HG02981 (cell line): ENCODE measurements at regions not wholly inside any gene's neighbourhood (a gene's known extent, or its start where the extent isn't known, plus 50 kb on each side); places are given as distances from the start of the nearest gene placed in this dataset.

Source experiments
- ATAC-seq: cut with Tn5 transposase; IDR thresholded peaks from one replicate; pipeline ENCODE4 v1.9.1; 2021; ENCODE audit warnings: mild to moderate bottlenecking, moderate library complexity; ENCODE audit not compliant: unreplicated experiment

DNA sequence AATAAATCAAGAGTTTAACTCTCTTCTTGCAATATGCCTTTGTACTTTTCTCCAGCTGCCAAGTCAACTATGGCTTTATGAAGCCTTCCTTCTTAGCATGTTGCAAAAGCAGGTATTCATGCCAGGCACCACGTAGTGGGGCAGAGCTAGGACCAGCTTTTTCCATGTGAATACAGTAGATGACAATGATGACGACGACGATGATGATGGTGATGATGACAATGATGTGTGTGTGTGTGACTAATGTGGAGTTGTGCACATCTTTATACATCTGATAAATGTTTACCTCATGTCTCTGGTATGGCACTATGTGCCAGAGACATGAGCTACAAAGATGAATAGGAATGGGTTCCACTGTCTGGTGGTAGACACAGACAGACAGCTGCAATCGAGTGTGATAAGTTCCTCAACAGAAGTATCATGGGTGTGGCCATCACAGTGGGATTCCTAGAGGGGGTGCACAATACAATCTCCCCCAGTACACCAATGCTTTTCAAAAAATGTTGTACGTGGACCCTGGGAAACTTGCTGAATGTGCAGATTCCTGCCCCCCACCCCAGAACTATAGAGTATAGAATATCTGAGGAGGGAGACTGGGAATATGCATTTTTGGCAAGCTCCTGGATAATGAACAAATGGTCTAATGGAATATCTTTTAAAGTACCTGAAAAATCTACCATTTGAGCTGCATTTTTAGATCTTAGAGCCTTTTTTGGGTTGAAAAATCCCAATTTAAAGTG, 183.4 kb downstream of the ABCC12 start:
- ATAC-seq, result no peak

DNA sequence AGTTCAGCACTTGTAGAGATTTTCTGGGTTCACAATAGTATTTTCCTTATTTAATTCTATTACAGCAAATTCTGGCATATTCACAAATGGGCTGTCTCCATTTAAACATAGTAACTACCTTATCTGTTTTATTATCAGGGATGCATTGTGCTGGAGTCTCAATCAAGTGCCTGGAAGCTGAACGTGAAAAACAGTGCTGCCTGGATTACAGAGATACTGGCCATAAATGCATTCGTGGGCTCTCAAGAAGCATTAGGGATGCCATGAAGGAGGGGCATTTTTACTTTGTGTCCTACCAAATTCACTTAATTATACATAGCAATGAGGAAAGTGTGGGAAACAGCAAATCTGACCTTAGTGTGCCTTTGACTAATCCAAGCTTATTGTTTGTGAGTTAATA, 184.6 kb downstream of the ABCC12 start:
- no peak for ATAC-seq

- no peak for ATAC-seq
Observed at GRCh38 chr16:47970291-47970931, 185.4 kb downstream of the ABCC12 start.

DNA sequence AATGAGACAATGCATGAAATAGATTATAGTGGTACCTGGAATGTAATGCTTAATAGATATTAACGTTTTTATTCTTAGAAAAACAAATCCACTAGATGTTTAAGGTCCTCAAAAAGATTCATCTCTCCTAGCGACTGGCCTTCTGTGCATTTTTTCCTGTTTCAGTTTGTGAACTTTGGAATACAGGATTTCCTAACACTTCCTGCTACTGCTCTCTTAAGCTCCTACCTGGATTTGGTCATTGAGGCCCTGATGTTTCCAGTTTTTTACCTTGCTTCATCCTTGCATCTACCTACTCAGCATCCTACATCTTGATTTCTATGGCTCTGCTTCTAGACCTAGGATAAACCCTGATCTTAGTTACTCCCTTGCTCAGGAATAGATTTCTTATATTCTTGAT, 188.4 kb downstream of the ABCC12 start:
- no peak for ATAC-seq

GRCh38 chr16:47966325-47966724, 189.5 kb downstream of the ABCC12 start:
- ATAC-seq, result no peak

GRCh38 chr16:47965439-47965838, 190.4 kb downstream of the ABCC12 start:
- no peak for ATAC-seq

DNA sequence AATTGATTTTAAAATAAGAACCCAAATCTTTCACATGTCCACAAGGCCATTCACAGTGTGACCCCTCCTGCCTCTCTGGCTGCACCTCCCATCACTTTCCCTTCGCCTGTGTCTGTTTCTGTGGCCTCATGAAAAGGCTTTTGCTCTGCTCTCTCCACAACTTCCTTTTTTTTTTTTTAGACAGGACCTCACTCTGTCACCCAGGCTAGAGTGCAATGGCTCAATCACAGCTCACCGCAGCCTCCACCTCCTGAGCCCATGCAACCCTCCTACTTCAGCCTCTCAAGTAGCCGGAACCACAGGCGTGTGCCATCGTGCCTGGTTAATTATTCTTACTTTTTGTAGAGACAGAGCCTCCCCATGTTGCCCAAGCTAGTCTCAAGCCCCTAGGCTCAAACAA, 197.1 kb downstream of the ABCC12 start:
- ATAC-seq, result no peak

DNA sequence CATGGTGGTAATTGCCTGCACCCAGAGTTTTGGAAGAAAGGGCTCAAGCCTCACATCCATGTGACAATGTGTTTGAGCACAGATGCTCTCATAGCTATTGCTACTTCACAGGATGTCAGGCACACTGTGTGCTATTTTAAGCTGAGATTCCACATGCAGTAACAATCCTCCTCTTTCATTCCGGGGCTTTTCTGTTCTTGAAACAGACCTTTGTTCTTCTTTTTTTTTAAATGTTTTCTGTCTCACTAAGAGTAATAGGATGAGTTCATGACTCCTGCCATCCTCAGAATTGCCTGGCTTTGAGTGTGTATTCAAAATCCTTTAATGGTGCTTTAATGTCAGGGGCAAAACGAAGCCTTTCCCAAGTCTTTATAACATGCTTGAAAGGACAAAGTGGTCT, 198.9 kb downstream of the ABCC12 start:
- ATAC-seq, result no peak

DNA sequence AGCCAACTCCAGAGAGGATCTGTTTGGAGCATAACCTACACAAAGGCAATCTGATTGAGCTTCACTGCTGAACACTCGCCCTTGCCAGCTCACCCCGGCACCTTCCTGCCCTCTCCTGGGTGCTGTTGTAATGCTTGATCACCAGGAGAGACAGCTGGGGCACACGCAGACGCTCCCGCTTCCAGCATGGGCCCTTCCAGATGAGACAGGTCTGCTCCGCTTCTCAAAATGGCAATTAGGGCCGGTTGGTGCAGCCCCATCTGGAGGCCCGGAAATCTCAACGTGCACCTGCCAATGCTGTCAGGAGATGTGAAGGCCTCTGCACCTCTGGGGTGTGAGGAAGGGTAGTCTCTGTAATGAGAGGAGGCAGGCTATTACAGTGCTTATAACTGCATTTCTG, 206.1 kb downstream of the ABCC12 start:
- ATAC-seq, result no peak

GRCh38 chr16:47949276-47949675, 206.5 kb downstream of the ABCC12 start:
- ATAC-seq, result no peak

DNA sequence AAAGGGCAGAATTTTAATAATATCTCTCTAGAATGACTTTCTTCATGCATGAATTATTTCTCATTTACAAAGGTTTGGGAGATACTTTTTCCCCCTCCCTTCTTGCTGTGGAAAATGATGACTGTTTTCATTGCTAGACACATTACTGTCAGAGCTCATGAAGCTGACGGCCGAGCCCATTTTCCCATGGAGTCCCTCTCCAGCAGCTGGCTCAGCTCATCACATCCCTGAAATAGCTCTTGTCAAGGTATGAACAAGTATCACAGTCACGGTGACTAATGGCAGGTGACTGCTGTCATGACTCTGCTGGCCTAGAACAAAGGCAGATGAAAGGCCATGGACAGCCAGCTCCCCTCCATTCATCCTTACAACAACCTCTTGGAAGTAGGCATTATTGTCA, 208.1 kb downstream of the ABCC12 start:
- no peak for ATAC-seq

DNA sequence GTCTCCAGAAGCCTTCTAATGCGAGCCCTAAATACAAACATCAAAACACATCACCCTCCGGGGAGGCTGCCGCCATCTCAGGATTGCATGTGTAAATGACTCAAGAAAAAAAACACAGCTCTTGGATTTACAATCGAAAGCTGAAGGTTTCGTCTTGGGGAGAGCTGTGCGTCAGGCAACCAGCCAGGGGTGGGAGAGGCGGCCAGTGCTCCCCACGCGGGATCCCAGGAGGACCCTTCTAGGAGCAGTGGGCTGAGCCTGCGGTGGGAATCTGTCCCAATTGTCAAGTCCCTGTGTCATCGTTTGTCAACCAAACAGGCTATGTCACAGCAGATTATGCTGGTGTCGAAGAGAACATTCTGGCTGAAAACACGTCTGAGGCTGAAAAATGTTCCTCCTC, 209.7 kb downstream of the ABCC12 start:
- ATAC-seq, result no peak

DNA sequence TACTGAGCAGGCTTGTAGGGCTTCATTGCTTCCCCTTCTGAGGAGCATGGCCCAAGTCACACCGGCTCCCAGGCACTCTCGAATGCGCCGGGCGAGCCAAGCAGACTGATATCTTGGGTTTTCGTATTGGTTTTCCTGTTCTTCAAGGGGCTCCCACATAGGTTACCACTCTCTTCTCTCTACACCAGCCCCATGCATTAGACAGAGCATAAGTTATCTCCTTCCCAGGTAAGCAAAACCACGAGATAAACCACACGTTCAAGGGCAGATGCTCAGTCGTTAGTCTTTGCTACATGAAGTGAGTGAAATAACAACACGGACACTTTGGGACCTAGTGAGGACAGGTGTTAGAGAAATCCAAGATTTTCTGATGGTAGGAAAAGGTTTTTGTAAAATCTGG, 211.2 kb downstream of the ABCC12 start:
- ATAC-seq, result no peak

- ATAC-seq, result no peak
Observed at GRCh38 chr16:47943235-47943634, 212.6 kb downstream of the ABCC12 start.

DNA sequence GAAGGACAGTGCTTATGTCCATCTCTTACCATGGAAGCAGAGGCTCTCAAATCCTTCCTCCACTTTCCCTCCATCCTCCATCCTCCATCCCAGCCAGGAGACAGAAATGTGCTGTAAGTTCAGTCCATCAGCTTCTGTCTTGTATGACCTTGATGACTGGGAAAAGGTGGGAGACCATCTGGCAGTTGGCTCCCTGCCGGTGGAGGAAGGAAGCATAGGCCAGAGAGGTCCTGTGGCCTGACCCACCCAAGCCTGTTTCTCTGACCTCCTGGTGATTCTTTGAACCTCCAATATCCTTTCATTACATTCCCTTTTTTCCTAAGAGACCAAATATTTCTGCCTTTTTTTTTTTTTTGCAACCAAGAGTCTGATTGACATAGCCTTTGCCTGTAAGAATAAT, 215.3 kb downstream of the ABCC12 start:
- no peak for ATAC-seq

- ATAC-seq, result no peak
Observed at GRCh38 chr16:47939680-47940079, 216.1 kb downstream of the ABCC12 start.

GRCh38 chr16:47938272-47938671, 217.5 kb downstream of the ABCC12 start:
- no peak for ATAC-seq

GRCh38 chr16:47928008-47928407, 227.8 kb downstream of the ABCC12 start:
- no peak for ATAC-seq

DNA sequence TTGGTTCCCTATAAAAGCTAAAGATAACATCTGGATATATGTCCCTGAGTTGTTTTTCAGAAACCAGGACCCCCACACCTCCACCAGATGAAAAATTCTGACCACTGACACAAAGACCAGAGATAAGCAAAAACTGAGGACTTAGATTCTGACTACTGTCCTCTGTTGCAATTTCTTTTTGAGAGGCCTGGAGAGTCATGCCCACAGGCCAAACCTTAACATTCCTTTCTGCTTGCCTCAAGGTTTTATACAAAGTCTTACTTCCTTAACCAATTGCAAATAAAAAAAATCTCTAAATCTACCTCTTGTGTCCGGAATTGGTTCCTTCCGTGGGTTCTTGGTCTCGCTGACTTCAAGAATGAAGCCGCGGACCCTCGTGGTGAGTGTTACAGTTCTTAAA, 228.5 kb downstream of the ABCC12 start:
- ATAC-seq, result no peak

GRCh38 chr16:47925811-47926460, 229.9 kb downstream of the ABCC12 start:
- no peak for ATAC-seq

GRCh38 chr16:47924950-47925349, 230.8 kb downstream of the ABCC12 start:
- no peak for ATAC-seq

DNA sequence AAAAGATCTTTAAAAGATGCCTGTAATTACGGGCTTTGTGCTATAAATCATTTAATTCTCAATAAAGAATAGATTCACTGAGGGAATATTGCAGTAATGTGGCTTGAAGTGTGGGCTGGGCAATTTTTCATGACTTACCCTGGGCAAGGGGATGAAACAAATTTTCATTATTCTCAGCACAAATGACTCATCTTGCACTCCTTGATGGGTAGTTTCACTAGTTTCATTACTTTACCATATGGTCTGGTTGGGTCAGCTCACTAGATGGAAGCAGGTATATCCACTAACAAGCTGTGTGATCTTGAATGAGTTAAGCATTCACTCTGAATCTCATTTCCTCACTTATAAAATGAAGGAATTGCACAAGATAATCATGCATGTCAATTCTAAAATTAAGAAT, 234.3 kb downstream of the ABCC12 start:
- no peak for ATAC-seq
